Myocyte (in vitro differentiated cells): ENCODE measurements at regions not wholly inside any gene's neighbourhood (a gene's known extent, or its start where the extent isn't known, plus 50 kb on each side); places are given as distances from the start of the nearest gene placed in this dataset.

Experiments used
- DNase-seq: peaks from one replicate; pipeline ENCODE4 v3.0.0-alpha.2; 2012; ENCODE audit warnings: low read depth

- peak; percentile 88 for DNase-seq
These were observed 115.4 kb upstream of the NAV2 start for GRCh38 chr11:19597206-19597605.

GRCh38 chr11:19595840-19596751 lies 116.5 kb upstream of the NAV2 start:
- DNase-seq, result peak; percentile 70

GRCh38 chr11:19595499-19595839 lies 117.2 kb upstream of the NAV2 start:
- no peak for DNase-seq

GRCh38 chr11:19594326-19594725 lies 118.3 kb upstream of the NAV2 start:
- no peak for DNase-seq

GRCh38 chr11:19592842-19593241 lies 119.8 kb upstream of the NAV2 start:
- no peak for DNase-seq

- peak; percentile 65 for DNase-seq
These were observed 122.9 kb upstream of the NAV2 start for GRCh38 chr11:19589567-19590260.

- no peak for DNase-seq
These were observed 124.7 kb upstream of the NAV2 start for GRCh38 chr11:19587979-19588378.

GRCh38 chr11:19580646-19581045 lies 132.0 kb upstream of the NAV2 start:
- DNase-seq, result no peak

- no peak for DNase-seq
These were observed 132.7 kb upstream of the NAV2 start for GRCh38 chr11:19579957-19580356.

- DNase-seq, result no peak
These were observed 133.8 kb upstream of the NAV2 start for GRCh38 chr11:19578871-19579270.

GRCh38 chr11:19577976-19578619 lies 134.5 kb upstream of the NAV2 start:
- peak; percentile 22 for DNase-seq

GRCh38 chr11:19577391-19577975 lies 135.2 kb upstream of the NAV2 start:
- DNase-seq, result peak; percentile 15

GRCh38 chr11:19576903-19577302 lies 135.7 kb upstream of the NAV2 start:
- DNase-seq, result no peak

- DNase-seq, result no peak
These were observed 136.6 kb upstream of the NAV2 start for GRCh38 chr11:19576054-19576453.

GRCh38 chr11:19574916-19575315 lies 137.7 kb upstream of the NAV2 start:
- DNase-seq, result no peak

- peak; percentile 84 for DNase-seq
These were observed 139.0 kb upstream of the NAV2 start for GRCh38 chr11:19573666-19574065.

- no peak for DNase-seq
These were observed 140.7 kb upstream of the NAV2 start for GRCh38 chr11:19571906-19572305.

- DNase-seq, result no peak
These were observed 141.7 kb upstream of the NAV2 start for GRCh38 chr11:19570889-19571288.

GRCh38 chr11:19567996-19568395 lies 144.6 kb upstream of the NAV2 start:
- DNase-seq, result no peak

GRCh38 chr11:19566583-19567379 lies 145.9 kb upstream of the NAV2 start:
- DNase-seq, result no peak

GRCh38 chr11:19565639-19566038 lies 147.0 kb upstream of the NAV2 start:
- no peak for DNase-seq
